C4-2B (cell line): ENCODE measurements at regions not wholly inside any gene's neighbourhood (a gene's known extent, or its start where the extent isn't known, plus 50 kb on each side); places are given as distances from the start of the nearest gene placed in this dataset.

ENCODE experiments used
- ZFX ChIP-seq: fragments of 450-650 bp; IDR thresholded peaks from 2 replicates; pipeline ENCODE4 v1.6.1; 2017
- TF ChIP-seq, protein P1 (sequence below): fragments of 450-650 bp; conservative IDR thresholded peaks from 2 replicates; pipeline ENCODE4 v1.5.1; 2017; ENCODE audit warnings: mild to moderate bottlenecking

GRCh38 chr3:161694682-161695564, 198.3 kb downstream of the OTOL1 start:
- no peak for TF ChIP-seq ZFX
- TF ChIP-seq, protein P1, sequence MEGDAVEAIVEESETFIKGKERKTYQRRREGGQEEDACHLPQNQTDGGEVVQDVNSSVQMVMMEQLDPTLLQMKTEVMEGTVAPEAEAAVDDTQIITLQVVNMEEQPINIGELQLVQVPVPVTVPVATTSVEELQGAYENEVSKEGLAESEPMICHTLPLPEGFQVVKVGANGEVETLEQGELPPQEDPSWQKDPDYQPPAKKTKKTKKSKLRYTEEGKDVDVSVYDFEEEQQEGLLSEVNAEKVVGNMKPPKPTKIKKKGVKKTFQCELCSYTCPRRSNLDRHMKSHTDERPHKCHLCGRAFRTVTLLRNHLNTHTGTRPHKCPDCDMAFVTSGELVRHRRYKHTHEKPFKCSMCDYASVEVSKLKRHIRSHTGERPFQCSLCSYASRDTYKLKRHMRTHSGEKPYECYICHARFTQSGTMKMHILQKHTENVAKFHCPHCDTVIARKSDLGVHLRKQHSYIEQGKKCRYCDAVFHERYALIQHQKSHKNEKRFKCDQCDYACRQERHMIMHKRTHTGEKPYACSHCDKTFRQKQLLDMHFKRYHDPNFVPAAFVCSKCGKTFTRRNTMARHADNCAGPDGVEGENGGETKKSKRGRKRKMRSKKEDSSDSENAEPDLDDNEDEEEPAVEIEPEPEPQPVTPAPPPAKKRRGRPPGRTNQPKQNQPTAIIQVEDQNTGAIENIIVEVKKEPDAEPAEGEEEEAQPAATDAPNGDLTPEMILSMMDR: no peak
